GM21423 (cell line): ENCODE measurements at regions not wholly inside any gene's neighbourhood (a gene's known extent, or its start where the extent isn't known, plus 50 kb on each side); places are given as distances from the start of the nearest gene placed in this dataset.

ENCODE experiments used
- ATAC-seq: cut with Tn5 transposase; IDR thresholded peaks from one replicate; pipeline ENCODE4 v1.9.1; 2021; ENCODE audit warnings: mild to moderate bottlenecking, moderate library complexity; ENCODE audit not compliant: unreplicated experiment

- no peak for ATAC-seq
These were observed 50.3 kb upstream of the NFE2L2 start for GRCh38 chr2:177314722-177315264.

- ATAC-seq, result no peak
These were observed 50.8 kb upstream of the NFE2L2 start for GRCh38 chr2:177315364-177315763.

- ATAC-seq, result no peak
These were observed 52.2 kb upstream of the NFE2L2 start for GRCh38 chr2:177316756-177317155.

GRCh38 chr2:177317443-177317842 lies 52.9 kb upstream of the NFE2L2 start:
- no peak for ATAC-seq

- ATAC-seq, result no peak
These were observed 53.3 kb upstream of the NFE2L2 start for GRCh38 chr2:177317857-177318256.

GRCh38 chr2:177318613-177319012 lies 54.1 kb upstream of the NFE2L2 start:
- no peak for ATAC-seq

- no peak for ATAC-seq
These were observed 56.1 kb upstream of the NFE2L2 start for GRCh38 chr2:177320596-177320995.

- ATAC-seq, result no peak
These were observed 58.3 kb upstream of the NFE2L2 start for GRCh38 chr2:177322801-177323261.

- ATAC-seq, result no peak
These were observed 60.3 kb upstream of the NFE2L2 start for GRCh38 chr2:177324797-177325196.

- ATAC-seq, result peak; percentile 58
These were observed 61.0 kb upstream of the NFE2L2 start for GRCh38 chr2:177325554-177325953.

- ATAC-seq, result no peak
These were observed 61.5 kb upstream of the NFE2L2 start for GRCh38 chr2:177326005-177326404.

GRCh38 chr2:177326591-177326990 lies 62.1 kb upstream of the NFE2L2 start:
- ATAC-seq, result no peak

- no peak for ATAC-seq
These were observed 62.5 kb upstream of the NFE2L2 start for GRCh38 chr2:177327009-177327408.

GRCh38 chr2:177328056-177328455 lies 63.5 kb upstream of the NFE2L2 start:
- no peak for ATAC-seq

- no peak for ATAC-seq
These were observed 63.5 kb upstream of the AGPS start for GRCh38 chr2:177329064-177329463.

- ATAC-seq, result no peak
These were observed 61.0 kb upstream of the AGPS start for GRCh38 chr2:177331466-177331997.

GRCh38 chr2:177332026-177332991 lies 60.3 kb upstream of the AGPS start:
- peak; percentile 85 for ATAC-seq

GRCh38 chr2:177332992-177333388 lies 59.6 kb upstream of the AGPS start:
- no peak for ATAC-seq

GRCh38 chr2:177334940-177335543 lies 57.5 kb upstream of the AGPS start:
- ATAC-seq, result no peak

- ATAC-seq, result no peak
These were observed 56.6 kb upstream of the AGPS start for GRCh38 chr2:177335917-177336450.

- ATAC-seq, result no peak
These were observed 54.3 kb upstream of the AGPS start for GRCh38 chr2:177338177-177338721.
